K562 (cell line): ENCODE measurements at regions not wholly inside any gene's neighbourhood (a gene's known extent, or its start where the extent isn't known, plus 50 kb on each side); places are given as distances from the start of the nearest gene placed in this dataset.

Source experiments
- ATAC-seq: fragments of 200-7000 bp; cut with Tn5 transposase; 3 replicates; pipeline ENCODE4 v1.9.1; 2020; ENCODE audit warnings: moderate library complexity
- BruUV-seq: library from RNA; stranded (reverse); fragments of 400-500 nt; replicated peaks from 2 replicates; lab custom pipeline; 2021; lab: Mats Ljungman, UMichigan
- CTCF ChIA-PET: fragments of 300-600 bp; formaldehyde crosslinking; extraction: SDS; loops from one replicate; lab custom pipeline; 2021; ENCODE audit warnings: low intra/inter-chr PET ratio; lab: Yijun Ruan, JAX
- POLR2A ChIA-PET: fragments of 300-600, 350-650 bp; sonication (Branson Sonifier 250); formaldehyde crosslinking; extraction: SDS; loops from one replicate; lab custom pipeline; 2021; ENCODE audit warnings: antibody characterized with exemption, inconsistent platforms; lab: Yijun Ruan, JAX
- DNase-seq, 4 experiments: peaks; one replicate each; pipeline versions ENCODE4 v3.0.0 to v3.0.0-alpha.2; 2011 to 2018; ENCODE audit warnings: low spot score in 3 of 4, mixed read lengths in 3 of 4; ENCODE audit errors: extremely low read depth in 1 of 4
- FAIRE-seq: peaks from 2 replicates; lab custom pipeline; 2011; peaks lifted over from hg19 to GRCh38; lab: Jason Lieb, UNC
- H2AFZ ChIP-seq: 2 replicates; pipeline ENCODE4 v1.6.0; 2011; ENCODE audit warnings: low read depth, low read length, control low read depth, inconsistent platforms
- H3K27ac ChIP-seq: fragments of 200-600 bp; 3 replicates; pipeline ENCODE4 v1.8.0; 2011; ENCODE audit warnings: low read depth, mild to moderate bottlenecking, control low read depth, inconsistent platforms, low read length, moderate library complexity, mixed read lengths; ENCODE audit errors: extremely low read depth
- H3K27me3 ChIP-seq, 2 experiments: fragments of 300-600 bp in 1 of 2; 2 replicates in 1 of 2; 3 replicates in 1 of 2; pipeline versions ENCODE4 v1.6.0 to v1.8.0; 2011; ENCODE audit warnings: inconsistent platforms in 2 of 2, low read length in 2 of 2, mild to moderate bottlenecking in 1 of 2, mixed read lengths in 1 of 2, moderate library complexity in 1 of 2; ENCODE audit not compliant: control insufficient read depth in 2 of 2, insufficient read depth in 2 of 2
- H3K36me3 ChIP-seq: fragments of 300-600 bp; 3 replicates; pipeline ENCODE4 v1.8.0; 2011; ENCODE audit warnings: mild to moderate bottlenecking, low read length, inconsistent platforms; ENCODE audit not compliant: control insufficient read depth, insufficient read depth
- H3K4me1 ChIP-seq, 2 experiments: fragments of 200-600 bp in 1 of 2; replicated peaks in 1 of 2; 2 replicates in 1 of 2; 3 replicates in 1 of 2; pipeline versions ENCODE4 v1.5.1 to v1.8.0; 2011; ENCODE audit warnings: inconsistent platforms in 2 of 2, low read length in 2 of 2, mild to moderate bottlenecking in 1 of 2, mixed read lengths in 1 of 2, moderate library complexity in 1 of 2; ENCODE audit not compliant: control insufficient read depth in 2 of 2, insufficient read depth in 2 of 2
- H3K4me2 ChIP-seq: 2 replicates; pipeline ENCODE4 v1.6.1; 2011; ENCODE audit warnings: low read length, control low read depth, inconsistent platforms, mixed read lengths; ENCODE audit not compliant: insufficient read depth
- H3K4me3 ChIP-seq: fragments of 200-600 bp; sonication (generic), shearing (Covaris generic); 2 replicates; pipeline ENCODE4 v1.5.1; 2016; ENCODE audit warnings: control low read depth, inconsistent platforms
- H3K79me2 ChIP-seq: fragments of 200-600 bp; 3 replicates; pipeline ENCODE4 v1.8.0; 2011; ENCODE audit warnings: low read length, inconsistent platforms; ENCODE audit not compliant: control insufficient read depth, insufficient read depth
- H3K9ac ChIP-seq, 2 experiments: 2 replicates each; pipeline versions ENCODE4 v1.6.0 to v1.6.1; 2011; ENCODE audit warnings: low read depth in 2 of 2, low read length in 2 of 2, control low read depth in 1 of 2, inconsistent platforms in 1 of 2, mild to moderate bottlenecking in 1 of 2, mixed read lengths in 1 of 2; ENCODE audit not compliant: insufficient read depth in 1 of 2
- H3K9me1 ChIP-seq: one replicate; pipeline ENCODE4 v1.6.0; 2011; ENCODE audit warnings: inconsistent platforms, mild to moderate bottlenecking, low read length, moderate library complexity; ENCODE audit not compliant: control insufficient read depth, insufficient read depth
- H3K9me3 ChIP-seq: replicated peaks from 2 replicates; pipeline ENCODE4 v1.5.1; 2011; ENCODE audit warnings: low read depth, low read length, inconsistent platforms; ENCODE audit not compliant: control insufficient read depth, insufficient read depth
- H4K20me1 ChIP-seq: replicated peaks from 2 replicates; pipeline ENCODE4 v1.6.1; 2011; ENCODE audit warnings: low read length, inconsistent platforms, mixed read lengths; ENCODE audit not compliant: control insufficient read depth, insufficient read depth
- CREB3 ChIP-seq: fragments of 450-650 bp; conservative IDR thresholded peaks from 2 replicates; pipeline ENCODE4 v1.6.1; 2016; ENCODE audit warnings: missing genetic modification characterization, low read depth, mild to moderate bottlenecking, missing compliant biosample characterization, moderate library complexity
- DDX20 ChIP-seq: fragments of 450-650 bp; IDR thresholded peaks from 2 replicates; pipeline ENCODE4 v1.6.1; 2016; ENCODE audit warnings: missing genetic modification characterization, low read depth, mild to moderate bottlenecking, missing compliant biosample characterization, moderate library complexity
- MEIS2 ChIP-seq: fragments of 450-650 bp; IDR thresholded peaks from 2 replicates; pipeline ENCODE4 v1.6.1; 2014; ENCODE audit warnings: mild to moderate bottlenecking; ENCODE audit not compliant: partially characterized antibody
- NR4A1 ChIP-seq, 2 experiments: fragments of 250-450 bp in 1 of 2; fragments of 450-650 bp in 1 of 2; sonication (Bioruptor Pico) in 1 of 2; IDR thresholded peaks; 2 replicates each; pipeline versions ENCODE4 v1.4.0 to v1.6.1; 2016 to 2020; ENCODE audit warnings: mild to moderate bottlenecking in 2 of 2, missing compliant biosample characterization in 1 of 2, missing genetic modification characterization in 1 of 2, moderate library complexity in 1 of 2
- SRF ChIP-seq, 2 experiments: fragments of 250-450, 450-650 bp in 1 of 2; sonication (Bioruptor Pico) in 1 of 2; sonication (generic) in 1 of 2; formaldehyde crosslinking; IDR thresholded peaks; 2 replicates each; pipeline versions ENCODE4 v1.5.0 to v1.5.1; 2020 to 2022; ENCODE audit warnings: mild to moderate bottlenecking in 1 of 2, missing genetic modification reagents in 1 of 2
- TRIM28 ChIP-seq: fragments of 450-650 bp; IDR thresholded peaks from 2 replicates; pipeline ENCODE4 v1.6.1; 2017
- YY1 ChIP-seq, 3 experiments: IDR thresholded peaks; 2 replicates each; pipeline ENCODE4 v1.6.1; 2011; ENCODE audit warnings: low read length in 2 of 3, mild to moderate bottlenecking in 2 of 3, moderate library complexity in 2 of 3, borderline replicate concordance in 1 of 3, control low read depth in 1 of 3, low read depth in 1 of 3; ENCODE audit not compliant: insufficient read depth in 3 of 3, insufficient replicate concordance in 2 of 3, control insufficient read depth in 1 of 3, insufficient read length in 1 of 3; ENCODE audit errors: extremely low read depth in 1 of 3
- ZNF184 ChIP-seq: sonication (generic); formaldehyde crosslinking; IDR thresholded peaks from 2 replicates; pipeline ENCODE4 v1.5.0; 2020; ENCODE audit warnings: missing genetic modification reagents
- ZNF561 ChIP-seq: fragments of 450-650 bp; formaldehyde crosslinking; conservative IDR thresholded peaks from 2 replicates; pipeline ENCODE4 v1.4.0; 2020; ENCODE audit warnings: mild to moderate bottlenecking, moderate library complexity
- ZNF639 ChIP-seq, 2 experiments: fragments of 200-800 bp in 1 of 2; sonication (Bioruptor generic) in 1 of 2; sonication (generic) in 1 of 2; formaldehyde crosslinking in 1 of 2; IDR thresholded peaks in 1 of 2; conservative IDR thresholded peaks in 1 of 2; 2 replicates each; pipeline versions ENCODE4 v1.5.0 to v1.6.1; 2016 to 2020; ENCODE audit warnings: missing compliant biosample characterization in 1 of 2, missing genetic modification characterization in 1 of 2, missing genetic modification reagents in 1 of 2
- ZNF766 ChIP-seq: fragments of 200-800 bp; sonication (Bioruptor generic); conservative IDR thresholded peaks from 2 replicates; pipeline ENCODE4 v1.6.1; 2016; ENCODE audit warnings: missing genetic modification characterization, missing compliant biosample characterization
- WGBS: fragments of 100-300 bp; shearing (Covaris generic); methylation state at CpG from one replicate; pipeline ENCODE4 v1.1.6; 2016; ENCODE audit warnings: low coverage, mixed read lengths; ENCODE audit not compliant: insufficient coverage; ENCODE audit errors: missing lambda C conversion rate; 5-methylcytosine and 5-hydroxymethylcytosine counted together
- in situ Hi-C: fragments of 300-500 bp; cut with MboI; formaldehyde crosslinking; loops from 4 replicates; pipeline ENCODE4 v1.15.0; 2018; ENCODE audit warnings: inconsistent platforms, mixed read lengths
- intact Hi-C: fragments of 100-400 bp; cut with micrococcal nuclease; formaldehyde crosslinking; loops from 2 replicates; pipeline ENCODE4 v1.14.2; 2022

- no peaks in the 10 kb centered on the region for H3K9me3 ChIP-seq
- no peak overlapping the region for H3K4me2 ChIP-seq
- H3K79me2 ChIP-seq: no peaks in the 10 kb centered on the region
- H4K20me1 ChIP-seq: no peaks in the 10 kb centered on the region
- H2AFZ ChIP-seq: peak overlapping the region; percentile 38; the same call in 1 of the 2 replicates
- no peak overlapping the region for H3K9ac ChIP-seq
- no peak for TF ChIP-seq NR4A1 (CRISPR knock-in tag; IDR thresholded peaks at IDR 0.05)
- TF ChIP-seq NR4A1 (tag; IDR thresholded peaks at IDR 0.05): 0 out of 2 replicates have a peak, but pooled peaks have one; percentile 49
- peak; percentile 66; the same call in 1 of the 2 replicates for TF ChIP-seq CREB3 (tag)
- TF ChIP-seq TRIM28: no peak
- no peak for TF ChIP-seq MEIS2
- peak in 1 of 3 experiments; percentile 66 for TF ChIP-seq YY1 (IDR thresholded peaks at IDR 0.05; ENCODE audit: borderline replicate concordance in 1 of 3, control insufficient read depth in 1 of 3, extremely low read depth in 1 of 3, insufficient read depth in 3 of 3, insufficient read length in 1 of 3, insufficient replicate concordance in 2 of 3, low read depth in 1 of 3, low read length in 2 of 3)
- TF ChIP-seq SRF (CRISPR knock-in tag; IDR thresholded peaks at IDR 0.05): peak in 1 of 2 experiments; percentile 56; a peak in 1 of 4 replicates
- peak; percentile 48; the same call in 1 of the 2 replicates for TF ChIP-seq ZNF766 (CRISPR knock-in tag)
- TF ChIP-seq ZNF184 (CRISPR knock-in tag): no peak
- TF ChIP-seq DDX20 (tag): no peak
- TF ChIP-seq ZNF561 (CRISPR knock-in tag): no peak
- peak in 1 of 2 experiments; percentile 46; a peak in 1 of 4 replicates for TF ChIP-seq ZNF639 (CRISPR knock-in tag; conservative IDR thresholded peaks at IDR 0.05 in 1 of 2, IDR thresholded peaks at IDR 0.05 in 1 of 2)
- in situ Hi-C loops: no loop called here
- FAIRE-seq (no peak), DNase-seq (no peak), ATAC-seq (peak; percentile 77)
- WGBS: 0% methylated on average over 2 of the region's 2 CpGs
- no peaks in the 10 kb centered on the region for H3K9me1 ChIP-seq
- peaks cover 5 to 17% of the 10 kb centered on the region in 2 experiments; a peak in 3 of 5 replicates for H3K27me3 ChIP-seq
- intact Hi-C loops: no loop called here
- peaks cover 0 to 2% of the 10 kb centered on the region in 2 experiments; a peak in 2 of 5 replicates for H3K4me1 ChIP-seq
- H3K4me3 ChIP-seq: no peak overlapping the region
- ChIA-PET CTCF (no interaction called here), POLR2A (interaction anchor here (0.6 kb wide), 1 partner anchor 179 kb away, joined by 4 read pairs; no protein-coding TSS in a partner anchor)
- no peak overlapping the region for H3K27ac ChIP-seq
- H3K36me3 ChIP-seq: no peaks in the 10 kb centered on the region
- no TSS peak for BruUV-seq
Observed at GRCh38 chr12:112559784-112560183, 141.0 kb downstream of the PTPN11 start.
